CD4-positive, alpha-beta T cell treated with Interferon alpha-2 for 1 hour (primary cell): ENCODE measurements at regions not wholly inside any gene's neighbourhood (a gene's known extent, or its start where the extent isn't known, plus 50 kb on each side); places are given as distances from the start of the nearest gene placed in this dataset.

Source experiments
- DNase-seq, 2 donors: peaks; one replicate each; pipeline ENCODE4 v3.0.0-alpha.2; 2020 to 2022

GRCh38 chr11:45513821-45514340 is 151.5 kb downstream of the CHST1 start:
- DNase-seq, result no peak

- DNase-seq, result no peak
These were observed 152.8 kb downstream of the CHST1 start for GRCh38 chr11:45512471-45513148.

- DNase-seq, result no peak
These were observed 153.9 kb downstream of the CHST1 start for GRCh38 chr11:45511566-45511965.

GRCh38 chr11:45507916-45508315 is 157.5 kb downstream of the CHST1 start:
- no peak for DNase-seq

GRCh38 chr11:45503311-45503710 is 162.1 kb downstream of the CHST1 start:
- DNase-seq, result no peak

GRCh38 chr11:45502226-45502545 is 163.2 kb downstream of the CHST1 start:
- DNase-seq, result no peak

- no peak for DNase-seq
These were observed 163.8 kb downstream of the CHST1 start for GRCh38 chr11:45501392-45502225.

GRCh38 chr11:45500451-45500850 is 165.0 kb downstream of the CHST1 start:
- DNase-seq, result no peak

GRCh38 chr11:45494738-45495137 is 170.7 kb downstream of the CHST1 start:
- DNase-seq, result no peak

GRCh38 chr11:45489281-45489905 is 176.0 kb downstream of the CHST1 start:
- DNase-seq, result no peak

- no peak for DNase-seq
These were observed 179.0 kb downstream of the CHST1 start for GRCh38 chr11:45486461-45486860.

- no peak for DNase-seq
These were observed 180.2 kb downstream of the CHST1 start for GRCh38 chr11:45485070-45485707.

GRCh38 chr11:45484326-45484883 is 181.0 kb downstream of the CHST1 start:
- DNase-seq, result no peak

GRCh38 chr11:45483416-45483815 is 182.0 kb downstream of the CHST1 start:
- no peak for DNase-seq

- DNase-seq, result no peak
These were observed 183.1 kb downstream of the CHST1 start for GRCh38 chr11:45482331-45482730.

- DNase-seq, result no peak
These were observed 184.4 kb downstream of the CHST1 start for GRCh38 chr11:45481026-45481425.

GRCh38 chr11:45477588-45477987 is 187.8 kb downstream of the CHST1 start:
- no peak for DNase-seq

- DNase-seq, result no peak
These were observed 189.3 kb downstream of the CHST1 start for GRCh38 chr11:45476126-45476525.

GRCh38 chr11:45475173-45475572 is 189.0 kb upstream of the SYT13 start:
- no peak for DNase-seq

- DNase-seq, result no peak
These were observed 187.3 kb upstream of the SYT13 start for GRCh38 chr11:45473341-45473895.

- no peak for DNase-seq
These were observed 186.7 kb upstream of the SYT13 start for GRCh38 chr11:45472716-45473317.

GRCh38 chr11:45471266-45471665 is 185.1 kb upstream of the SYT13 start:
- DNase-seq, result no peak
